NAMALWA (cell line): ENCODE measurements at regions not wholly inside any gene's neighbourhood (a gene's known extent, or its start where the extent isn't known, plus 50 kb on each side); places are given as distances from the start of the nearest gene placed in this dataset.

ENCODE experiments used
- DNase-seq: peaks from one replicate; pipeline ENCODE4 v3.0.0-alpha.2; 2015; ENCODE audit warnings: low spot score

DNA sequence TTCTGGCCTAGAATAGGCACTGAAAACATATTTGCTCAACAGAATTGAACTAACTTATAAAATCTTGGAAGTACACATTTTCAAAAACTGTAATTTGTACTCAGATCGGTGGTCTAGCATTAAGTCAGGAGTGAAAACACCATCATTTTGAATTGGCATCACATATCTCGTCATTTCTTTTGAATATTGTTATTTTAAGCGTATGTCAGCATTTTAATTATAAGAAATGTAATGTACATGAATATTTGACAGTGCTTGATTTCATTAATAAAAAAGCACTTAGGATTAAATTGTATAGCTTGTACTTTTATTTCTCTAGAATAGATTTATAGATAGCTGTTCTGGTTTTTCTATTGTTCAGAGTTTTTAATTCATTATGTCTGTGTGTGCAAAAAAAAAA, 892.2 kb downstream of the BCL11B start:
- DNase-seq: no peak

DNA sequence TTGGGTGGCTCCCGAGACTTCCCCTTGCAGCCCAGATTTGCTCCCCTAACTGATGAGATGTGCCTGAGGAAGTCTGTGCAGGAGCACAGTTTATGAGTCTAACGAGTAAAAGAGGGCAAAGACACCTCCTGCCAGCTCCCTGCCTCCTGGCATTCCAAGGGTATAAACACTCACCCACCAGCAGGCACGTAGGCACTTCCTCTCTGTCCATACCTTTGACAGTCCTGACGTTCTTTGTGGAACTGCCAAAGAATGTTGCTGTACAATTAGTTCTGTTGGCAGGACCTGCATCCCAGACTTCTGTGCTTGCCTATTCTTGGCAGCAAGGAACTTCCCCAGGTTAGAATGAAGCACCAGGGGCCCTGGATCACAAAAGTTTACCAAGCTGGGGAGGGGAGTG, 889.3 kb downstream of the BCL11B start:
- no peak for DNase-seq

DNA sequence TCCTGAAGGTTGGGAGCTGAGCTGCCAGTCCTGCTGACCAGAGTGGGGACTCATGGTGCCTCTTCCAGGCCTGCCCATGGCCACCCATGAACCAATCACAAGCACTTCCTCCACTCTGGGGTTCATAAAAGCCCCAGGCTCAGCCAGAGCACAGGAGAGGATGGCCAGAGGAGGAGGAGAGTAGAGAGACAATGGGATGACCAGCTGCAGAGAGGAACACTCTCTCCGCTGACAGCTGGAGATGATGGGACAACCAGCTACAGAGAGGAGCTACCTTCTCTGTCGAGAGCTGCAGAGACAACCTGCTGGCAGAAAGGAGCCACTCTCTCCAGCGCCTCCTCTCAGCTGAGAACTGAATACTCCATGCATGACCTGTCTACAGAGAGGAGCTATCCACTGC, 886.1 kb downstream of the BCL11B start:
- DNase-seq: no peak

DNA sequence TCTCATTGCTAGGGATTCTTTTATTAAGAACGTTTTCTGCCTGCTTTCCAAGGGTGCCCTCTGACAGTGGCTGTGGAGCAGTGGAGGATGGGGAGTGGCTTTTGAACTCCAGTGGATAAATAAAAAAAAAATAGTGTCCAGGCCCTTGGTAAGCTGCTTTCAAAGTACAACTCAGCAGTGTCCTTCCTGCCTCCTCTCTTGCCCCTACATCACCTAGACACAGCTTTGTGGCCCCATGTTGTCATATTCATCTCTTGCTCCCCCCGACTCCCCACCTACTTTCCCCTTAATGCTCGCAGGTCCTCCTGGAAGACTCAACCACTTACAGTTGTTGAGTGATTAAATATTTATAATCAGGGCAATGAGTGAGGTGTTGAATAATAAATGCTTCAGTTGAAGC, 880.9 kb downstream of the BCL11B start:
- no peak for DNase-seq

DNA sequence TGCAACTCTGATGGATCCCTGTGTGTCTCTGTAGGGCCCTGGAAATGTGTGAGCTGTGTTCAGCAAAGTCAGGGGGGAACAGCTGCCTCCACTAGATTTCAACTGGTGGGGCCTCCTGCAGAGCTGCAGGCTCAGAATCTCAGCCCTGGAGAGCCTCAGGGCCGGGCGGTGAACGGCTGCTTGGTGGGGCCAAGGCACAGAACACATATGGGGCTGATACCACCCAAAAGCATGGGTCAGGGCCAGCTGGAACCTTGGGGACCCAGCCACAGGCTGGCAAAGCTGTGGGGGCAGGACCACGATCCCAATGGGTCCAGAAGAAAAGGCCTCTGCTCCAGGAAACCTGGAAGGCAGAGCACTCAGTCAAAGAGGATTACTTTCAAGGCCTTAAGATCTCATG, 878.5 kb downstream of the BCL11B start:
- no peak for DNase-seq

DNA sequence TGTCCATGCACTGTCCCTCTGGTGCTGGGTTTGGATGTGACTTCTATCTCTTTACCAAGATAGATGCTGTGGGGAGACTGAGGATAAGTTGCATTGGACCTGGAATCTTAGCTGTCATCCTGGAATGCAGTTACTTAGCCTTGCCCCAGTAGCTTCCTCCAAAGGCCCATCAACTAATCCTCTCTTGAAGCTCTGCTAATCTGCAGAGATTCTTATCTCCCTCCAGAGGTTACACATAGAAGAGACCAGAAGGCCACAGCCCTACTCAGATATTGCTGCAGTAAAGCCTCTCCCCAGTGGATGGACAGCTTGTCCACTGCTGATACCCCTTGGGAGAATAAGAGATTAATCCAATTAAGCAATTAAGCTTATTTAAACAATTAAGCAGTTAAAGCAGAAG, 867.2 kb downstream of the BCL11B start:
- no peak for DNase-seq

DNA sequence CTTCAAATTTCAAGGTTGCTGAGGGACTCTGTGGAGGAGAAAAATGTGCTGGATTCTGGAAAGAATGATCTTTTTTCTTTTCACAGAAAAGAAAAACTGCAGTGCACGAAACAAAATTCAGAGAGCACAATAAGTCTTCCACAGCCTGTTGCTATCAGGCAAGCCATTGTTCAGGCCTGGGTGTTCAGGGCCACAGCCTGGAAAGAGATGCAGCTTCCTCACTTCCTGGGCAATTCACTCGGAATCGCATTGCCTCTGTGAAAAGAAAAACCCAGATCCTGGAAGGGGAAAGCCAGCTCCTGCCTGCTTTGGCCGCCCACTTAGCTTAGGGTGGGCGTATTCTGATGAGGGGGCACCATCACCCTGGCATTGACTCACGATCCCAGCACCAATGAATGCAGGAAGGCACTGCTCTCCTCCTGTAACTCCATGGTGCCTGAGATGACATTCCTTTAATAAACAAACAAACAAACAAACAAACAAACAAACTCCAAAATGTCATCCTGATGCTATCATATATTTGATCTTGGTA, 863.9 kb downstream of the BCL11B start:
- DNase-seq: no peak

DNA sequence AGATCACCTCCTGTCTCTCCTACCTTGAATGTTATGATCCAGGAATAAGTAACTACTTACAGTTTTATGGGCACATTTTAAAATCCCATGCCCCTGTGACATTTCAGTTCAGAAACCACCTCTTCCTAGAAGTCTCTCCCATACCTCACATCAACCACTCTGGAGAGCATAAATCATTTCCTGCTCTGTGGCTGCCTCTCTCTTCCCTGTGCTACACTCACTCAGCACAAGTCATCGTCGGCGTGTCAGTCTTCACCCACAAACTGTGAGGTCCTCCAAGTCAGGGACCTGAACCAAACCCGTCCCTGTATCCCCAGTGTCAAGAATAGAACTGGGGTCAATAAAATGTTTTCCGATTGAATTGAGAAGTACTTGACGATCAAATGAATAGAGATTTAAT, 863.3 kb downstream of the BCL11B start:
- DNase-seq: no peak

DNA sequence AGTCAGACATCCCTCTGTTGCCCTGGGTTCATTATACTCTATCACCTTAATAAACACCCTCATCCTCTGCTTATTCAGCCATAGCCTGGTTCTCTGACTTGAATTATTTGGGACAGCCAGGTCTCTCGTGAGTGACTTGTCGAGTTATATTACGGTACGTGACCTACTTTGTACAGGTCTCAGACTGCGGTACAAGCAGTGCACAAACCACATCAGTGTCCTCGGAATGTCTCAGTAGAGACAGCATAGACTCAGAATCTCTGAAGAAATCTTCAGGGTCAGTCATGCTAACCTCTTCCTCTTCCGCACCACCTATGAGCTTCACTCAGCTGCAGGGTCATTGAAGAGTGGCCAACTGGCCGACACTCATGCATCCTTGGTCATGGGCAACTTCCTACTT, 860.8 kb downstream of the BCL11B start:
- no peak for DNase-seq

DNA sequence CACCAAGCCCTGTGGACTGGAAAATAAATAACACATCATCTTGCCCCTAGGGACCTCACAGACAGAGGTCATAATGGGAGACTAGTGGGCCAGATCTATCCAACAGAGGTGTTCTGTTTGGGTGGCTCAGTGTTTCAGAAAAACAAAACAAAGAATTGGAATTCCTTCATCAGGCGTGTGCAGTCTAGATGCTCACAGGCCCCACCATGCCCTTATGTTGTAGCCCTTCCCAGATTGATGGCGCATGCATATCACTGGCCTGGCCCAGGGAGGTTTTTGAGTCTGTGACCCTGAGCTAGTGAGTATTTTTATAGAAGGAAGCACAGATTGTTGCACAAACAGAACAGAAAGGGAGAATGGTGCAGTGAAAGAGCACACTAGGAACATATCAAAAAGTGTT, 859.6 kb downstream of the BCL11B start:
- DNase-seq: no peak

DNA sequence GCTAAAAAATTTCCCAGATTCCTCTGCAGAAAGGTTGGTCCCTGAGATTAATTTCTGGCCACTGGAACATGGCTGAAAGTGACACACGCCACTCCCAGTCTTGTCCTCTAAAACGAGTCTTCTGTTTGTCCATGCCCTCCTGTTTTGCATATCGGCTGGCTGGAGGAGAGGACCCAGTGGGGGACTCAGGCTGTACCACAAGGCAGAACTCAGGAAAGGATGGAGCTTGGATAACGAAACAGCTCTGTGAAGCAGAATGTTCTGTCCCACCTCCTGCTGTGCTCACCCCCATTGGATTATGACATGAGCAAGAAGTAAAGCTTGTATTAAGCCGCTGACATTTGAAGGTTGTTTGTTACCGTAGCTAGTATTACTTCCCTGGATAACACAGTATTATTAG, 856.2 kb downstream of the BCL11B start:
- DNase-seq: no peak

DNA sequence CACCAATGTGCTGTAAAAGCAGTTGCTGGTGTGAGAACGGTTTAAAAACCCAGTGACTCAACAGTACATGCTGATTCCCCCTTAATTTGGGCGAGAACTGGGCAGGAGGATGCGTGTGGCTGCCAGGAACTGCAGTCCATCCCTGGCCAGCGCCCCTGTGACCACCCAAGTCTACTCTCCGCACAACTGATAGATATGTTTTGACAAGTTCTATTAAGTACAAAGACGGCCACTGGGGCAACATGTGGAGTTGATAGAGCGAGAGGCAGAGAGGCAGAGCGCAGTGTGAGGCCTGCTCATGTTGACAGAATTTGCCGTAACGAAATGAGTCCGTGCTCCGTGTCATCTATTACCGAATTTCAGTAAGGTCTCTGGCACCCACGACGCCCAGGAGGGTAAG, 855.0 kb downstream of the BCL11B start:
- no peak for DNase-seq

DNA sequence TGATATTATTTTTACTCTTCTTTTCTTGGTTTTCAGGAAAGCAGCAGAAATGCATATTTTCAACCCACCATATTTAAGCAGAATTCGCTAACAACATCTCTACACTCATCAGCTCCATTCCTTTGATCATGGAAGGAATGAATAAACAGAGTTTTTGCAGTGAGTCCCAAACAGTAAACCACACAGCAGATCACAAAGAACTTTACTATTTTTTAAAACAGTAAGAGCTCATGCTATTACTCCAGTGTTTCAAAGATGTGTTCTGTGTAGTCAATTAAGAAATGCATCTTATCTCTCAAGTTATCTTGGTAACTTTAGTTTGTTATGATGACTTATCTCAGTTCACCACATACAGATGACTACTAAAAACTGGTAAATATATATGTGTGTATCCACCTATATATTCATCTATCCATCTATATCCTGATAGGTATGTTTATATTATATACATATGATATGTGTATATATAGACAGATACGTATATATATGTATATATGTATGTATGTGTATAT, 843.5 kb downstream of the BCL11B start:
- DNase-seq: no peak

DNA sequence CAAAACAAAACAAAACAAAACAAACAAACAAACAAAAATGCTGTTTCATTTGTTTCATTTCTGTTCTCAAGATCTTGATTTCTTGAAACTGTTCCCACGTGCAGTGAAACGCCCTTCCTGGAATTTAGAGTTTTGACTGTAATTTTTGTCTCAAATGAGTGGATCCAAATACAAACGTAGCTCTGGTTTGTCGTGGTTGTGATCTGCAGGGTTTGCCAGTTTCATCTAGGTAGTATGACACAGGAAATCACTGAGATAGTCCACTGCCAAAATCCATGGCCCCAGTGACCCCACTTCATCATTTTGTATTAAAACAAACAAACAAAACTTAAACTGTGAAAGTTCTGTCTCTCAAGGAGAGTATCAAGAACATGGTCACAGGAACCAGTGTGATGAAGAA, 838.6 kb downstream of the BCL11B start:
- no peak for DNase-seq

DNA sequence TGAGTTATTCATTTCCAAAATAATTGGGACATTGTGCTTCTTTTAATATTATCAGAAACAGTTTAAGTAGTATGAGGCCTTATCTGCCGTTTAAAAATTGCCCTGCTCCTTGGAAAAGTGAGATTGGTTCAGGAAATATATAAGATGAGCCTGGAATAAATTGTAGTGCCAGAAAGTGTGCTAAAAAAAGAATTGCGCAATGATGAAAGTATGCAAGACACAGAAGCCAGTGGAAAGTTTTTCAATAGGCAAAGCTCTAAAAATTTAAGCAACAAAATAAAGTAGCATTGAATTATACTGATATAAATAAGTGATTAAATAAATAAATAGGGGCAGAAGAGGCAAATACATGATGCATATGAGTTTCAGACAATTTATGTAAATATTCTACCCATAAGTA, 834.9 kb downstream of the BCL11B start:
- no peak for DNase-seq

DNA sequence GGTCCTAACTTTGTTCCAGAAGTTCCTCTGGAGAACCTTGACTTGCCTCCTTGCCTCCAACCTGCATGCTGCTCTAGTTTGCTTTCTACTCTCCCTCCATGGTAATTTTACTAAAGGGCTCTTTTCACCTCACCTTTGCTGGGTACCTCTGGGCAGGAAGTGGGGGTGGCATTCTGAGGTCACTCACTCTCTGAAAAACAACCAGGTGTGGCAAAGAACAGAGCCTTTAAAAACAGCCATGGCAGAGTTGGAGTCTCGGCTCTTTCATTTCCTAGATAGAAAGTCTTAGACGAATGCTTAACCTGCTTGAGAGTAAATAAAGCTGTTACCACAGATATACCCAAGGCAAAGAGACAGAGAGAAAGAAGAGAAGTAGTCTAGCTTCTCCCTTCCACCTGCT, 827.9 kb downstream of the BCL11B start:
- DNase-seq: no peak

DNA sequence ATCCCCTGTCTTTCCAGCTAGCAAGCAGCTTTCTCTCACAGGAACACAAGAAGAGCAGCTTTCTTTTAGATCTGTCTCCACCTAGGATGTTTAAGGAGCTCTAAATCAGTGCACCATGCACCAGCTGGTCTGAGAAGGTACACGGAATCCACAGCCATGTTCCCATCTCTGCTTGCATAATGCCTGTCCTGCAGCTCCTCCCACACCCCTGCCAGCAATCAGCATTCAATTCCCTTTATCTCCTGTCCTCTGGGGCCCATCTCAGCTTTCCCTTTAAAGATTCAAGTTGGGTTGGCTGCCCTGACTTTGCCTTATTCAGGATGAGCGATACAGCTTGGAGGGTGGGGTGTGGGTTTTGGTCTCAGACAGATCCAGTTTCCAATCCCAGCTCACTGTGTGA, 826.3 kb downstream of the BCL11B start:
- DNase-seq: no peak

DNA sequence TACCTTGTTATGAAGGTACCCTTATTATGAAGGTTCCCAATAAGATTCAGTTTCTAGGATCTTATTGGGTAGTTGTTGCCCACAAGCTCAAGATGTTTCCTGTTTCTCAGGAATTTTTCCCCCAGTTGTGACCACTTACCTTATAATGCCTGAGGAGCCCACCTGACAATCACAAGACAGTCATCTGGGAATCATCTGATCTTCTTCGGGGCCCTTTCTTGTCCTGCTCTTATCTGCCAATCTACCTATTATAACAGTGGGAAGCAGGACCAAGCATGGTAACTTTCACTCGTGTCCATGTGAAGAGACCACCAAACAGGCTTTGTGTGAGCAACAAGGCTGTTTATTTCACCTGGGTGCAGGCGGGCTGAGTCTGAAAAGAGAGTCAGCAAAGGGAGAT, 825.5 kb downstream of the BCL11B start:
- DNase-seq: no peak

DNA sequence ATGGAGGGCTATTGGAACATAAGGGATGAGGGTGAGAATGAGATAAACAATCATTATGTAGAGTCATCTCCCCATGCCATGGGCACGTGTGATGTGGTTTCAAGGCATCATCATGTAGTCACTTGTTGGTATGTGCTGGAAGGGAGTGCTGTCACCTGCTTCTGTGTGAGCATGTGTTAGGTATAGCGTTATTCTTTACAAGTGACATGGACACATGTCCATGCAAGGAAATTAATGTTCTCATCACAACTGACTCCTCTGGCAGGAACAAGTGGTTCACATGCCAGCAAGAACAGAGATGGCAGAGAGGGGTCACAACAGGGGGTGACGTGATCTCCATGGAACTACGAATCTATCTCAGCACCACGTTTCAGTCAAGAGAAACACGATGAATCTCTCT, 815.8 kb downstream of the BCL11B start:
- no peak for DNase-seq

DNA sequence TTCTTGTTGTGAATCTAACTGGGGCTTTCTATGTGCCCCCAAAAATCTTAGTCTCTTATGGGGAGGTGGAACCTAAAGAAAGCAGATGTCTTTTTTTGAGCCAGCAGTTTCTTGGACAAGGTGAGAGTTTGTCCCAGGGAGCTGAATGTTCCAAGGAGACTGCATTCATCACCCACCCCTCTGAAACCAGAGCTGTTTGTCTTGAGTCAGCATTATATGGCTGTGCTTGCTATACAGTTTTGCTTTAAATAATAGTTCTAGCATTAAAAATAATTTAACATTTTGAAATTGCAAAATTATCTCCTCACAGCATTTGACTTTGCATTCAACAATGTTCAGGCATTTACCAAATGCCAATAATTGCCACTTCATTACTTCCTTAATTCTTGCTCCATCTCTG, 813.3 kb downstream of the BCL11B start:
- DNase-seq: no peak

DNA sequence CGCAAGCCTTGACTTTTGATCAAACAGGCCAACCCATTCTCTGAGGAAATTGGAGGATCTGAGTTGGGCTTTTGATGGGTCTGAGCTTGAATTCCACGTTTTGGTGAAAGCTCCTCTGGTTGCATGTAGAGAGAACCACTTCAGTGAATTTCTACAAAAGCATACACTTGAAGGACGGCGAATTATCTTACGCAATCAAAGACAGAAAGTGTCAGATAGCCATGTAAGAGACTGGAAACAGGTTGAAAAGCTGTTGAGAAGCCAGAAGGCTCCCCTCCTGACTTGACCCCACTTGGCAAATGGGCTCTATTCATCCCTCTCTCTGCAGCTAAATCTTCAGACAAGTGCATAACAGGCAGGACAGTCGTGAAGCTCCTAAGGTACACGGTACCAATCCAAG, 809.1 kb downstream of the BCL11B start:
- no peak for DNase-seq

DNA sequence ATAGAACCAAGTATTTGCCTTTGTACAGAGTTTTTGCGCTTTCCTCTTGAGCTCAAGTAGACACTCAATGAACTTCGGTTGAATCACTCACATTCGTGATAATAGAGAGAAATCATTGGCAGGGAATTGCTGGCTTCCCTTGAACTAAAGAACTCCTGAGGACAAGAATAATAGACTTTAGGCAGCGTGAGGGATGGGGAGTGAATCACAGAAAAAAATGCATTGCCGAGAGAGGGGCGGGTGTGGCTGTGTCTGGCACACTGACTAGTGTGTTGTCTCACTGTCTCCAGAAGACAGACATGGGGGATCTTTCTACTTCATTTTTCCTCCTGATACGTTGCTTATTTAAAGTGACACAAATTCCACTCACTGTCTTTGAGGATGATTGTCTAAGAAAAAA, 805.2 kb downstream of the BCL11B start:
- no peak for DNase-seq

DNA sequence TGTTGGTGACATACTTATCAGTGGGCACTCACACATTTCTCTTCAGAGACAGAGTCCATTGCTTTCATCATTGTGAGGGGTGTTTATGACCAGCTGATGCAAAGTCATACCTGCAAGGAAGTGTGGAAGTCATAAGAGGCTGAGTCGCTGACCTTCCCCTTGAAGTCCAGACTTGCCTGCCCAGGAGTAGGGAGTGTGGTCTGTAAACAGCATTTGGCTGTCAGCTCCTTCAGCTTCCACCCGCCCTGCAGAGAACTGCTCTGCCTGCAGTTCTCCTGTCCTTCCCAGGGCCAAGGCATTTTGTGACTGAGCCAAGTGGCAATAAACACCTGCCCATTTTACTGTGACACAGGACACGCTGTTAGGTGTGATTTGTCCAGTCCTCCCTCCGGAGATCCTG, 801.3 kb downstream of the BCL11B start:
- no peak for DNase-seq

DNA sequence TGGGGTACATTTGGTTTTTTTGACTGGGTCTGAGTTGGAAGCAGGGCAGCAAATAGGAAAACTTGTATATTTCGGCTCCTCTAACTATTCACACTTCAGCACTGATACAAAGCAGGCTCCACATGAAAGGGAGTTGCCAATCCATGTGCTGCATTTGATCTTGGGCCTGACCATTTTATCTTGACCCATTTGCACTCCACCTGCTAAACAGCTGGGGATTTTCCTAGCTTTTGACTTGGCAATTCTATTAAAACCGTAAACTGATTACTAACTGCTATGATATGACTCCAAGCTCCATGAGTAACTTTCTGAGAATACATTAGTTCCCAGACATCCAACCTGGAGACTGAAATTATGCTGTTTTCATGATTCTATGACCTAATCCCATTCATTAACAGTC, 797.1 kb downstream of the BCL11B start:
- no peak for DNase-seq

DNA sequence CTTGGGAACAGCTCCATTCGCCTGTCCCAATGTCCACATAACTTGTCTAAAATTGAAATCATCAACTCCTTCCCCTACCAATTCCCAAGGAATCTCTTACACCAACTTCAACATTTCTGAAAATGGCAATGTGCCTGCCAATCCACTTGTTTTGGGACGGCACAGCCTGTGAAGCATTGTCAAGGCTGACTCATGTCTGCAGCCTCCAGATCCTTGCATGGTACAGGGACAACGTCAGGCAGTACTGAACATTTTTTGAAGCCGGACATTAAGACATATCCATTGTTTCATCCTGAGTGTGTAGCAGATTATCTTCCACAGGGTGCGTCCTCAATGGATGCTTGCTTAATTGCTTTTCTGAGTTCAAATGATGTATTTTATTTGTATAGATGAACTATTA, 794.1 kb downstream of the BCL11B start:
- no peak for DNase-seq
